ENCODE measurements at regions not wholly inside any gene's neighbourhood (a gene's known extent, or its start where the extent isn't known, plus 50 kb on each side); places are given as distances from the start of the nearest gene placed in this dataset.

- no peaks in the 10 kb centered on the region for H4K20me1 ChIP-seq (ENCODE audit: insufficient read depth, low read length)
Measured at GRCh38 chr4:100069207-100069606, 119.1 kb upstream of the H2AZ1 start.

DNA sequence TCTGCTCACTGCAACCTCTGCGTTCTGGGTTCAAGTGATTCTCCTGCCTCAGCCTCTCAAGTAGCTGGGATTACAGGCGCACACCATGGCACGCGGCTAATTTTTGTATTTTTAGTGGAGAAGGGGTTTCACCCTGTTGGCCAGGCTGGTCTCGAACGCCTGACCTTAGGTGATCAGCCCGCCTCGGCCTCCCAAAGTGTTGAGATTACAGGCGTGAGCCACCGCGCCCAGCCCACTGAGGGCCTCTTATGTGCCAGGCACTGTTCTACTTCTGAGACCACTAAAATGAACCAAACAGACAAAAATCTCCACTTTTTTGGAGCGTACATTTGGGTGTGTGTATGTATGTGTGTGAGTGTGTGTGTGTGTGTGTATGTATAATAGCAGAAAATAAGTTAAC lies 117.2 kb upstream of the H2AZ1 start:
- no peak for DNase-seq (ENCODE audit: insufficient read length, low spot score, missing footprints)
- H3K4me1 ChIP-seq (ENCODE audit: insufficient read depth, low read length): peaks cover 4% of the 10 kb centered on the region
- H4K20me1 ChIP-seq (ENCODE audit: insufficient read depth, low read length): no peaks in the 10 kb centered on the region
- no peak overlapping the region for H3K4me3 ChIP-seq (ENCODE audit: insufficient read depth, low read length)
- no peaks in the 10 kb centered on the region for H3K9me3 ChIP-seq (ENCODE audit: low read depth, low read length)
- no peaks in the 10 kb centered on the region for H3K36me3 ChIP-seq (ENCODE audit: insufficient read depth, low read length)
- no peak overlapping the region for H2AFZ ChIP-seq (ENCODE audit: low read length)
- no peaks in the 10 kb centered on the region for H3K79me2 ChIP-seq (ENCODE audit: insufficient read depth, low read length)
- TF ChIP-seq, protein P1, sequence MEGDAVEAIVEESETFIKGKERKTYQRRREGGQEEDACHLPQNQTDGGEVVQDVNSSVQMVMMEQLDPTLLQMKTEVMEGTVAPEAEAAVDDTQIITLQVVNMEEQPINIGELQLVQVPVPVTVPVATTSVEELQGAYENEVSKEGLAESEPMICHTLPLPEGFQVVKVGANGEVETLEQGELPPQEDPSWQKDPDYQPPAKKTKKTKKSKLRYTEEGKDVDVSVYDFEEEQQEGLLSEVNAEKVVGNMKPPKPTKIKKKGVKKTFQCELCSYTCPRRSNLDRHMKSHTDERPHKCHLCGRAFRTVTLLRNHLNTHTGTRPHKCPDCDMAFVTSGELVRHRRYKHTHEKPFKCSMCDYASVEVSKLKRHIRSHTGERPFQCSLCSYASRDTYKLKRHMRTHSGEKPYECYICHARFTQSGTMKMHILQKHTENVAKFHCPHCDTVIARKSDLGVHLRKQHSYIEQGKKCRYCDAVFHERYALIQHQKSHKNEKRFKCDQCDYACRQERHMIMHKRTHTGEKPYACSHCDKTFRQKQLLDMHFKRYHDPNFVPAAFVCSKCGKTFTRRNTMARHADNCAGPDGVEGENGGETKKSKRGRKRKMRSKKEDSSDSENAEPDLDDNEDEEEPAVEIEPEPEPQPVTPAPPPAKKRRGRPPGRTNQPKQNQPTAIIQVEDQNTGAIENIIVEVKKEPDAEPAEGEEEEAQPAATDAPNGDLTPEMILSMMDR (IDR thresholded peaks at IDR 0.05; ENCODE audit: extremely low read depth, low read depth, low read length): no peak
- no peaks in the 10 kb centered on the region for H3K27me3 ChIP-seq (ENCODE audit: insufficient read depth, low read length)
- H3K4me2 ChIP-seq (ENCODE audit: insufficient read depth, low read length): no peak overlapping the region
- no peak overlapping the region for H3K27ac ChIP-seq (ENCODE audit: low read depth, low read length)

More at GRCh38 chr4:100069207-100069606, 119.1 kb upstream of the H2AZ1 start:
- Histone ChIP-seq H2AFZ (ENCODE audit: low read length) (no peak overlapping the region), H3K4me1 (ENCODE audit: insufficient read depth, low read length) (no peaks in the 10 kb centered on the region), H3K36me3 (ENCODE audit: insufficient read depth, low read length) (no peaks in the 10 kb centered on the region), H3K4me2 (ENCODE audit: insufficient read depth, low read length) (no peak overlapping the region), H3K79me2 (ENCODE audit: insufficient read depth, low read length) (no peaks in the 10 kb centered on the region), H3K9me3 (ENCODE audit: low read depth, low read length) (no peaks in the 10 kb centered on the region), H3K4me3 (ENCODE audit: insufficient read depth, low read length) (no peak overlapping the region), H3K27me3 (ENCODE audit: insufficient read depth, low read length) (no peaks in the 10 kb centered on the region), H3K27ac (ENCODE audit: low read depth, low read length) (no peak overlapping the region)
- TF ChIP-seq, protein P1 (IDR thresholded peaks at IDR 0.05; ENCODE audit: extremely low read depth, low read depth, low read length): no peak
- no peak for DNase-seq (ENCODE audit: insufficient read length, low spot score, missing footprints)

DNA sequence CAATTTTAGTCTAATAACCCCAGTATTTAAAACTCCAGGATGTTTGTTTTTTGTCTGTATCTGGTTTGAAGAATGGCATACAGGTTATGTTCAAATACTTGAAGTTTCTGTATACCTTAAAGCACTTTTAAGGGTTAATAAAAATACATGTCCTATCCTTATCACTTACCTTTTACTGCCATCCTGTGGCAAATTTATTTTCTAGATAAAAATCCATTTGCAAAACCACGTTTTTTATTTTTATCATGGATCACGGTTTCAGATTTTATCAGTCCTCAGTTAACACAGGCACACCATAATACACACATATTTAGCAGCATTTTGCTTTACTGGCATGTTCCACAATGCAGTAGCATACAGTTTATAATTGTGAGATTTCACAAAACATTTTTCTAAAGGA lies 113.3 kb upstream of the H2AZ1 start:
- H4K20me1 ChIP-seq (ENCODE audit: insufficient read depth, low read length): no peaks in the 10 kb centered on the region
- H3K79me2 ChIP-seq (ENCODE audit: insufficient read depth, low read length): no peaks in the 10 kb centered on the region
- H3K4me3 ChIP-seq (ENCODE audit: insufficient read depth, low read length): no peak overlapping the region
- DNase-seq (ENCODE audit: insufficient read length, low spot score, missing footprints): no peak
- H2AFZ ChIP-seq (ENCODE audit: low read length): no peak overlapping the region
- H3K4me1 ChIP-seq (ENCODE audit: insufficient read depth, low read length): peaks cover 6% of the 10 kb centered on the region
- H3K27ac ChIP-seq (ENCODE audit: low read depth, low read length): no peak overlapping the region
- H3K4me2 ChIP-seq (ENCODE audit: insufficient read depth, low read length): no peak overlapping the region
- TF ChIP-seq, protein P1 (IDR thresholded peaks at IDR 0.05; ENCODE audit: extremely low read depth, low read depth, low read length): no peak
- no peaks in the 10 kb centered on the region for H3K27me3 ChIP-seq (ENCODE audit: insufficient read depth, low read length)
- H3K9me3 ChIP-seq (ENCODE audit: low read depth, low read length): no peaks in the 10 kb centered on the region
- H3K36me3 ChIP-seq (ENCODE audit: insufficient read depth, low read length): no peaks in the 10 kb centered on the region

- H2AFZ ChIP-seq (ENCODE audit: low read length): no peak overlapping the region
- H3K36me3 ChIP-seq (ENCODE audit: insufficient read depth, low read length): no peaks in the 10 kb centered on the region
- H3K27ac ChIP-seq (ENCODE audit: low read depth, low read length): no peak overlapping the region
- H3K4me1 ChIP-seq (ENCODE audit: insufficient read depth, low read length): peaks cover 6% of the 10 kb centered on the region
- no peak for DNase-seq (ENCODE audit: insufficient read length, low spot score, missing footprints)
- H3K4me3 ChIP-seq (ENCODE audit: insufficient read depth, low read length): no peak overlapping the region
- H3K79me2 ChIP-seq (ENCODE audit: insufficient read depth, low read length): no peaks in the 10 kb centered on the region
- H4K20me1 ChIP-seq (ENCODE audit: insufficient read depth, low read length): no peaks in the 10 kb centered on the region
- H3K4me2 ChIP-seq (ENCODE audit: insufficient read depth, low read length): no peak overlapping the region
- TF ChIP-seq, protein P1 (IDR thresholded peaks at IDR 0.05; ENCODE audit: extremely low read depth, low read depth, low read length): no peak
- no peaks in the 10 kb centered on the region for H3K9me3 ChIP-seq (ENCODE audit: low read depth, low read length)
- no peaks in the 10 kb centered on the region for H3K27me3 ChIP-seq (ENCODE audit: insufficient read depth, low read length)
Measured at GRCh38 chr4:100062921-100063320, 112.8 kb upstream of the H2AZ1 start.

Data from osteoblast (primary cell).